ENCODE measurements at regions not wholly inside any gene's neighbourhood (a gene's known extent, or its start where the extent isn't known, plus 50 kb on each side); places are given as distances from the start of the nearest gene placed in this dataset.
"Not testable (repeated sequence)": the region's sequence is repeated elsewhere in the genome, so short reads cannot be mapped to it uniquely, and the experiment has no call there.

DNA sequence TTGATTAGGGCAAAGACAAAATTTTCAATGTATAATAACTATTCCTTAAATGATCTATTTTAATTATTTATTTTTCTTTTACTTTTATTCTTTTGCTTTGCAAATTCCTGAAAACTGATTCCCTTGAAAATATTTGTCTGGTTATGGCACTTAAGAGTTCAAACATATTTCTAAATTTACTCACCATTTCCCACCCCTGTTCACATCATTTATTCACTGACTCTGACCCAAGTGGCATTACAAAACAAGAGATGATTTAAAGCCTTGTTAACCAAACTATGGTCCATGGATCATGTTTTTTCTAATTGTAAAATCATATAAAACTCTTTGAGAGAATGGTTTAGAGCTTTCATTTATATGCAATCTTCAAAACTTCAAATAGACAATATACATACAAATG is 1256.1 kb upstream of the LRRN3 start:
- ATAC-seq: no peak

GRCh38 chr7:109835577-109835976 is 1255.3 kb upstream of the LRRN3 start:
- no peak for ATAC-seq

- no peak for ATAC-seq
These were observed 1254.9 kb upstream of the LRRN3 start for GRCh38 chr7:109836016-109836415.

DNA sequence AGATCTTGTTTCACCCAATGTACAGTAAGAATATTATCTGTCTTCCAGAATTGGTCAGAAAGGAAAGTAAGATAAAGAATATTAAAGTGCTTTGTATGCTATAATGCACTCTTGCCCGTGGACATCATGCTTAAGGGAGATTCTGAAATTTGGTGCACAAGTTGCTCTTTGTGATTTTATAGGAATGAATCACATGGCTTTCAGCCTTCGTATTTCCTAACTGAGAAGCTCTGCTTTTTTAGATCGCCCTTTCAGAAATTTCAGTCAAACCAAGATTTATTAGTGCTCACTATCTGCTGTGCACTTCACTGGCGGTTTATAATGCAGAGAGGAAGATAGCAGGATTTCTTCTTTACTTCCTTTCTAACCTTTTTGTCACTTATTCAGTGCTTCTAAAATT is 1248.5 kb upstream of the LRRN3 start:
- no peak for ATAC-seq

DNA sequence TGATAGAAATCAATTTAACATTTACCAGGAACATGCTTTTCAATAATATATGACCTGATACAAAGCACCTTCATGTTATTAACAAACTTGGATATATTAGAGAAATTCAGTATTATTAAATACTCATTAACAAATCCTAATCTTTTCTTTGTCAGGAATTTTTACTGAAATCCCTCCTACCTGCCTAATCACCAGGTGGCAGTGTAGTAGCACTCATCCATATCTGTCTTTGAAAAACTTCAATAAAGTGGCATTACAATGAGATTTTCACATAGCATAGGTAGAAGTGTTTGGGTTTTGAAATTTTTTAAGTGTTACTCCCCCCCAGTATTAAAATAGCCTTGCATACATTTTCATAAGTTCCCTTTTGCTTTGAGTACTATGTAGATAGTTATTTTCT is 1246.6 kb upstream of the LRRN3 start:
- ATAC-seq: no peak

DNA sequence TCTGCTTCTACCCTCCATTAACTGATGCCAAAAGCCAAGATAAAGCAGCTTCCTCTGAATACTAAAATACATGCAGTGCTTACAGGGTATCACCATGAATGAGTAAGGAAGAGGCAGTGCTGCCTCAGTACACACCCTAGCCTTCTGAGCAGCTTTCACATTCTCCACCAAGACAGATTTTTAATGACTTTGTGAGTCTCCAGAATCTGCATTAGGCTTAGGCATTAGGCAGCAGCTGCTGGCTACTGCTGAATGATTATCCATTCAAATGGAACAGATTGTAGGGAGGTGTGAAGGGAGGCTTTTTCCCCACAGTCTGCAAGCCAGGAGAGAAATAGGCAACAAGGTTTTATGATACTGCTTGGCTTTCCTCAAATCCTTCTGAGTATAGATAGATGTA is 1226.7 kb upstream of the LRRN3 start:
- ATAC-seq: no peak

GRCh38 chr7:109868215-109868860 is 1222.6 kb upstream of the LRRN3 start:
- ATAC-seq: no peak

GRCh38 chr7:109873296-109873695 is 1217.6 kb upstream of the LRRN3 start:
- ATAC-seq: no peak

DNA sequence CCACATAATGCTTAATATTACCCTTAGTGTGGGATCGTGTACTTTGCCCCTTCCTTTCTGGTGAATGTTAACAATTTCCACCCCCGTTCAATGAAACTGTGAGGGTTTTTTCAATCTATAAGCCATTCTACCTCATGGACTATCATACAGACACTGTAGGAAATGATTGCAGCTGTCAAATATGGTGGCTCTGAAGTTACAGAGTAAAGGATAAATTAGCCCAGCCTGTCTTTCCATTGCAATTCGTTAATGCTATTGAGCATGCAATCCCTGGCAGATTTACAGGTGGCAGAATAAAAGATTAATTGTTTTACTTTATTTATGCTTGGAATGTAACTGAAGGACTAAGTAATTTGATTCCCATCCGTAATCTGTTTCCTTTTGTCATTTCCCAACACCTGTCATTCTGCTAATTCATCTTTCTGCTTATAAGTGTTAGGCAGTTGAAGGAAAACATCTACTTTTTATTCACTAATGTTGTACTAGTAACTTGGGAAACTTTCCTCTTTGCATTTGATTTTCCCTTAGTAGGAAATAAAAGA is 1211.6 kb upstream of the LRRN3 start:
- ATAC-seq: no peak

DNA sequence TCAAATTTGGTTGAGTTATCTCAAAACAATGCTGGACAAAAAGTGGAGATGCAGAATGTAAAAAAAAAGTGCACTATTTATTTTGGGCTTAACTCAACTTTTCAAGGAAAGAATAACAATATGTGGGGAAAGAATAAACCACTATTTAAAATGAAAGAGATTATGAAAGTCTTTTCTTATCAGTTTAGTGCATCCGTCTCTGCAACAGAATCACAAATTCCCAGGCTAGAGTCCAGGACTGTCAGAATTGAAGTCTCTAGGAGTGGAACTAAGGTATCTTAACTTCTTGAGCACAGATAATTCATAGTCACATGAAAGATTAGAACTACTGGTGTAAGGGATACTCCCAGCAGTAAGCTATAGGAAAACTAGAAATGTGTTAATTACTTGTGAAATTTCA is 1200.3 kb upstream of the LRRN3 start:
- ATAC-seq: no peak

DNA sequence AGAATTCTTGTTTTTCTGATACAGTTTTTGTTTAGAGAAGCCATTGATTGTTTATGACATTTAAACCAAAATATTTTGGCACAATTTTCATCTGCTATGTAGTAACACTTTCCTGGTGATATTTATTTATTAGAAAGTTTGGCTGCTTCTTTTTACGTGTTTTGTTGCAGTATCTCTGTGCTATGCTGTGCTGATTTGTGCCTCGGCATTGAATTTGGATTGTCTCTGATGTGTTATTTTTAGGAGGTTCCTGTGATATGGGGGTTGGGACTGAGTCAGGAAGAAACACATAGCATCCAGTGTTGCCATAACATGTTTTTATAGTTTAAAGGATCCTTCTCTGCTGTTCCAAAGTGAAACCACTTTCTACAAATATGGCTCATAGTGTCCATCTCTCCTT is 1197.7 kb upstream of the LRRN3 start:
- ATAC-seq: no peak

GRCh38 chr7:109895536-109895935 is 1195.4 kb upstream of the LRRN3 start:
- ATAC-seq: no peak

DNA sequence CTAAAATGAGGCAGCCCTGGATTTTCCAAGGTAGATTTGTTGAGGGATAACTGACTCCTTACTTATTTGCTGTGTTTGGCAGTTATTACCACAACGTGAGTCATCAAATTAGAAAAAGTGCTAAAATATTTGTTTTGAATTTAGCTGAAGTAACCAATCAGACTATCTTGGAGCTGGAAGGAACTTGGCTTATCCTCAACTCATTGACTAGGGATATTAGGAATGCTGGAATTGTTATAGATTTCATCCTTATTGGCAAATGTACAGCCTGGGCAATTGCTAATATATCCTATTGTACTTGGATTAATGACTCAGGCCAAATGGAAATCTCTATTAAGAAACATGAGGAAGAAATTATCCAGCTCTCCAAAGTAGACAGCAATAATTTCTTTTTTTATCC is 1189.0 kb upstream of the LRRN3 start:
- no peak for ATAC-seq

DNA sequence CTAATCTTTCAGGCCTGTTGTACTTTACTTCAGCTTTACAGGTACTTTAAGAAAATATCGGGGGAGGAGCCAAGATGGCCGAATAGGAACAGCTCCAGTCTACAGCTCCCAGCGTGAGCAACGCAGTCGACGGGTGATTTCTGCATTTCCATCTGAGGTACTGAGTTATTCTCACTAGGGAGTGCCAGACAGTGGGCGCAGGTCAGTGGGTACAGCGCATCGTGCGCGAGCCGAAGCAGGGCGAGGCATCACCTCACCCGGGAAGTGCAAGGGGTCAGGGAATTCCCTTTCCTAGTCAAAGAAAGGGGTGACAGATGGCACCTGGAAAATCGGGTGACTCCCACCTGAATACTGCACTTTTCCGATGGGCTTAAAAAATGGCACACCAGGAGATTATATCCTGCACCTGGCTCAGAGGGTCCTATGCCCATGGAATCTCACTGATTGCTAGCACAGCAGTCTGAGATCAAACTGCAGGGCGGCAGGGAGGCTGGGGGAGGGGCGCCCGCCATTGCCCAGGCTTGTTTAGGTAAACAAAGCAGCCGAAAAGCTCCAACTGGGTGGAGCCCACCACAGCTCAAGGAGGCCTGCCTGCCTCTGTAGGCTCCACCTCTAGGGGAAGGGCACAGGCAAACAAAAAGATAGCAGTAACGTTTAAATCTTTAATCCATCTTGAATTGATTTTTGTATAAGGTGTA is 1185.4 kb upstream of the LRRN3 start:
- not testable (repeated sequence) for ATAC-seq

GRCh38 chr7:109915670-109916069 is 1175.3 kb upstream of the LRRN3 start:
- ATAC-seq: no peak

GRCh38 chr7:109926738-109927137 is 1164.2 kb upstream of the LRRN3 start:
- ATAC-seq: no peak

DNA sequence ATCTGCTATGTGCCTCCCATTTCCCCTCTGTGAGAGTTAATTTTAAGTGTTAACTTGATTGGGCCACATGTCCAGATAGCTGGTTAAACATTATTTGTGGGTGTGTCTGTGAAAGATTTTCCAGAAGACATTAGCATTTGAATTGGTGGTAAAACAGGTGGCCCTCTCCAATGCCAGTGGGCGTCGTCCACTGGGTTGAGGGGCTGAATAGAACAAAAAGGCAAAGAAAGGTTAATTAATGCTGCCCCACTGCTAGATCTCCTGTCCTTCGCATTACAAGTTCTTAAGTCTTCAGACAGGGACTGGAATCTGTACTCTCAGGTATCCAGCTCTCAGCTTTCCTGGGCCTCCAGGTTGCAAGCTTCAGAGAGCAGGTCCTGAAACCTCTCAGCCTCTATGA is 1160.9 kb upstream of the LRRN3 start:
- no peak for ATAC-seq

DNA sequence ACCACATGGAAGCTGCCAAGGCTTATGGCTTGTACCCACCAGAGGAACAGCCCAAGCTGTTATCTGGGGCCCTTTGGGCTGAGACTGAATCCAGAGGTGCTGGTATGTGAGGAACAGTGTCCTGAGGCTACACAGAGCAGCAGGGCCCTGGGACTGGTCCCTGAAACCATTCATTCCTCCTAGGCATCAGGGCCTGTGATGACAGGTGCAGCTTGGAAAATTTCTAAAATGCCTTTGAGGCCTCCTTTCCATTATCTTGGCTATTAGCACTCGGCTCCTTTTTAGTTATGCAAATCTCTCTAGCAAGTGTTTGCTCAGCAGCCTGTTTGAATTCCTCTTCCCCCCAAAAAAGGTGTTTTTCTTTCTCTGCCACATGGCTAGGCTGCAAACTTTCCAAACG is 1151.7 kb upstream of the LRRN3 start:
- ATAC-seq: no peak

- no peak for ATAC-seq
These were observed 1145.0 kb upstream of the LRRN3 start for GRCh38 chr7:109945820-109946518.

DNA sequence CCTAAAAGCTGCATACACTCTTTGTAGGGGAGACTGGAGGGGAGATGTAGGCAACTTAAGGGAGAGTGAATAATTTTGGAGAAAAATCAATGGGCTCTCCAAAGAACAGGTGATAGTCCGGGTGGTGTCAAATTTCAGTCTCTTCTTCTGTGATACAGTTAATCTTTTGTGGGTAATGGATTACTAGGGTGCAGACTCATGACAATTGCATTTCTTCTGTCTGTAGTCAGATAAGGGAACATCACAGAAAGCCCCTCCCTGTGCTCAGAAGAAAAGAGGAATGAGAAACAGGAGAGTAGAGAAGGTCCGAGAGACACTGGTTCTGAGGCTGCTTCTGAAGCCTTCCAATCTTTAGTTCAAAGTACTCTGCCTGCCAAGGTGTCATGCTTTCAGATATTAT is 1140.7 kb upstream of the LRRN3 start:
- ATAC-seq: no peak

DNA sequence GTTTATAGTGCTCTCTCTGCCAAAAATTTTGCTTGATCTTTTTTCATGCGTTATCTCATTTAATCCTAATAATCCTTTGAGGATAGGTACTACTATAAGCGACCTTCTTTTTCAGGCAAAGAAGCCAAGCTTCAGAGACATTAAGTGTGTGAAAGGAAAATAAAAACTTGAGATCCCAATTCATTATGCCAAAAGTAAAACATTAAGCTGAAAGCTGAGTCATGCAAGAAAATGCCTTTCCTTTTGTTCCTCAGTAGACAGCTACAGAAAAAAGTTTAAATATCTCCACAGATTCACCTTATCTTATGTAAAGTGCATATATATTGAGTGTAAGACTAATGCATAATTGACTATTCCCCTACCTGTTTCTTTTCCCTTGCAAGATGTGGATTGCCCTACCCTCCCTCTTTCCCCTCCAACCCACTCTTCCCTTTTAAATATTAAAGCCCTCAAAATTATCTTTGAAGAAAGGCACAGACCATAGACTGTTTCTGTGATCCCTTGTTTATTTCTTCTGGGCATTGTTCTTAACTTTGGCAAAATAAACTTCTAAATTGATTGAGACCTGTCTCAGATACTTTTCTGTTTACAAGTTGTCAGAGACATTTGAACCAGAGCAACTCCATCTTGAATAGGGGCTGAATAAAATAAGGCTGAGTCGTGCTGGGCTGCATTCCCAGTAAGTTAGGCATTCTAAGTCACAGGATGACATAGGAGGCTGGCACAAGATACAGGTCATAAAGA is 1139.9 kb upstream of the LRRN3 start:
- no peak for ATAC-seq

- no peak for ATAC-seq
These were observed 1139.4 kb upstream of the LRRN3 start for GRCh38 chr7:109951565-109951928.

GRCh38 chr7:109955986-109956385 is 1134.9 kb upstream of the LRRN3 start:
- no peak for ATAC-seq
